GM12878 (cell line): ENCODE measurements at regions not wholly inside any gene's neighbourhood (a gene's known extent, or its start where the extent isn't known, plus 50 kb on each side); places are given as distances from the start of the nearest gene placed in this dataset.

Experiments
- ATAC-seq: fragments of 200-7000 bp; cut with Tn5 transposase; 3 replicates; pipeline ENCODE4 v1.9.1; 2020; ENCODE audit warnings: mild to moderate bottlenecking, moderate library complexity
- BruUV-seq: library from RNA; stranded (reverse); fragments of 400-500 nt; replicated peaks from 2 replicates; lab custom pipeline; 2021; lab: Mats Ljungman, UMichigan
- CTCF ChIA-PET: fragments of 300-600 bp; sonication (Branson Sonifier 250); formaldehyde crosslinking; extraction: SDS; loops from one replicate; lab custom pipeline; 2021; ENCODE audit warnings: inconsistent platforms; lab: Yijun Ruan, JAX
- POLR2A ChIA-PET: fragments of 350-600 bp; formaldehyde crosslinking; extraction: SDS; loops from one replicate; lab custom pipeline; 2021; ENCODE audit warnings: inconsistent platforms; lab: Charles Lee
- RAD21 ChIA-PET: fragments of 300-600 bp; sonication (Branson Sonifier 250); formaldehyde crosslinking; loops from one replicate; lab custom pipeline; 2023; ENCODE audit warnings: antibody characterized with exemption; ENCODE audit not compliant: unreplicated experiment; lab: Charles Lee
- SMC1A ChIA-PET: fragments of 300-600 bp; sonication (Branson Sonifier 250); formaldehyde crosslinking; loops from one replicate; lab custom pipeline; 2023; ENCODE audit not compliant: unreplicated experiment, uncharacterized antibody; lab: Charles Lee
- DNase-seq: peaks from one replicate; pipeline ENCODE4 v3.0.0-alpha.2; 2011; ENCODE audit warnings: low read depth, low spot score
- FAIRE-seq: peaks from 3 replicates; lab custom pipeline; 2011; peaks lifted over from hg19 to GRCh38; lab: Jason Lieb, UNC
- H2AFZ ChIP-seq: 2 replicates; pipeline ENCODE4 v1.6.0; 2011; ENCODE audit warnings: low read depth, low read length, control low read depth; ENCODE audit not compliant: control insufficient read depth
- H3K27ac ChIP-seq: 2 replicates; pipeline ENCODE4 v1.5.1; 2011; ENCODE audit warnings: control low read depth; ENCODE audit not compliant: control insufficient read depth, insufficient read depth
- H3K27me3 ChIP-seq, 2 experiments: replicated peaks in 1 of 2; 2 replicates each; pipeline versions ENCODE4 v1.6.0 to v1.6.1; 2011; ENCODE audit warnings: low read length in 1 of 2; ENCODE audit not compliant: control insufficient read depth in 2 of 2, insufficient read depth in 2 of 2
- H3K36me3 ChIP-seq, 2 experiments: 2 replicates each; pipeline ENCODE4 v1.5.1; 2011; ENCODE audit warnings: low read length in 1 of 2; ENCODE audit not compliant: control insufficient read depth in 2 of 2, insufficient read depth in 2 of 2
- H3K4me1 ChIP-seq: 2 replicates; pipeline ENCODE4 v1.6.1; 2011; ENCODE audit warnings: mild to moderate bottlenecking, low read length, moderate library complexity, mixed read lengths; ENCODE audit not compliant: control insufficient read depth, insufficient read depth
- H3K4me2 ChIP-seq: 2 replicates; pipeline ENCODE4 v1.6.0; 2011; ENCODE audit warnings: control low read depth; ENCODE audit not compliant: control insufficient read depth, insufficient read depth
- H3K4me3 ChIP-seq: fragments of 200-600 bp; sonication (generic); 2 replicates; pipeline ENCODE4 v1.5.1; 2016
- H3K79me2 ChIP-seq: 2 replicates; pipeline ENCODE4 v1.6.0; 2011; ENCODE audit warnings: low read length; ENCODE audit not compliant: control insufficient read depth, insufficient read depth
- H3K9ac ChIP-seq: 2 replicates; pipeline ENCODE4 v1.8.0; 2011; ENCODE audit warnings: low read length, control low read depth, mixed read lengths; ENCODE audit not compliant: control insufficient read depth, insufficient read depth
- H3K9me3 ChIP-seq: replicated peaks from 3 replicates; pipeline ENCODE4 v1.5.1; 2011; ENCODE audit warnings: mild to moderate bottlenecking, low read length; ENCODE audit not compliant: control insufficient read depth, insufficient read depth
- H4K20me1 ChIP-seq: 2 replicates; pipeline ENCODE4 v1.6.0; 2011; ENCODE audit not compliant: control insufficient read depth, insufficient read depth
- CBFB ChIP-seq: IDR thresholded peaks from 2 replicates; pipeline ENCODE4 v1.6.1; 2016; ENCODE audit warnings: antibody characterized with exemption, low read depth
- CREM ChIP-seq: IDR thresholded peaks from 2 replicates; pipeline ENCODE4 v1.6.1; 2014; ENCODE audit warnings: antibody characterized with exemption, low read depth
- DPF2 ChIP-seq: fragments of 450-650 bp; IDR thresholded peaks from 2 replicates; pipeline ENCODE4 v1.6.1; 2017; ENCODE audit warnings: mild to moderate bottlenecking
- HCFC1 ChIP-seq: fragments of 150-350 bp; IDR thresholded peaks from 2 replicates; pipeline ENCODE4 v1.6.1; 2014; ENCODE audit warnings: low read length
- IKZF2 ChIP-seq, 2 experiments: fragments of 450-650 bp; IDR thresholded peaks; 2 replicates each; pipeline ENCODE4 v1.6.1; 2017; ENCODE audit warnings: mild to moderate bottlenecking in 2 of 2, moderate library complexity in 2 of 2
- MEF2A ChIP-seq: IDR thresholded peaks from 2 replicates; pipeline ENCODE4 v1.6.1; 2011; ENCODE audit warnings: low read depth, mild to moderate bottlenecking, low read length, moderate library complexity; ENCODE audit not compliant: insufficient read depth
- MEF2B ChIP-seq: fragments of 450-650 bp; IDR thresholded peaks from 2 replicates; pipeline ENCODE4 v1.6.1; 2018; ENCODE audit warnings: mild to moderate bottlenecking, moderate library complexity; ENCODE audit not compliant: partially characterized antibody, poor library complexity, severe bottlenecking
- MYC ChIP-seq: IDR thresholded peaks from 2 replicates; pipeline ENCODE4 v1.6.1; 2011; ENCODE audit warnings: mild to moderate bottlenecking, low read length, moderate library complexity, inconsistent platforms; ENCODE audit not compliant: insufficient read depth, insufficient replicate concordance, insufficient read length, severe bottlenecking
- PAX8 ChIP-seq: fragments of 450-650 bp; IDR thresholded peaks from 2 replicates; pipeline ENCODE4 v1.6.1; 2017; ENCODE audit warnings: mild to moderate bottlenecking, moderate library complexity
- PRDM15 ChIP-seq: fragments of 450-650 bp; formaldehyde crosslinking; IDR thresholded peaks from 2 replicates; pipeline ENCODE4 v1.4.0; 2020; ENCODE audit warnings: mild to moderate bottlenecking, moderate library complexity
- SREBF2 ChIP-seq: IDR thresholded peaks from 2 replicates; pipeline ENCODE4 v1.6.1; 2012; ENCODE audit warnings: mild to moderate bottlenecking, low read length
- WGBS: methylation state at CpG from one replicate; pipeline ENCODE4 v1.1.6; 2016; ENCODE audit warnings: low lambda C conversion rate; ENCODE audit not compliant: insufficient replicate concordance, insufficient coverage; ENCODE audit errors: missing lambda C conversion rate; 5-methylcytosine and 5-hydroxymethylcytosine counted together
- in situ Hi-C: fragments of 300-500 bp; cut with MboI; formaldehyde crosslinking; loops from 9 replicates; pipeline ENCODE4 v1.14.3; 2018; ENCODE audit warnings: mixed read lengths
- intact Hi-C: fragments of 100-400 bp; cut with micrococcal nuclease; formaldehyde crosslinking; loops from one replicate; pipeline ENCODE4 v1.14.2; 2022; ENCODE audit not compliant: unreplicated experiment
- TF ChIP-seq, protein P1 (sequence below): fragments of 450-650 bp; IDR thresholded peaks from 2 replicates; pipeline ENCODE4 v1.6.1; 2016; ENCODE audit warnings: mild to moderate bottlenecking, moderate library complexity, borderline replicate concordance

- Histone ChIP-seq H3K36me3 (no peaks in the 10 kb centered on the region), H3K4me3 (no peak overlapping the region), H3K9ac (no peak overlapping the region), H3K9me3 (peaks cover 2% of the 10 kb centered on the region; the same call in 2 of the 3 replicates), H3K4me2 (no peak overlapping the region), H3K27me3 (no peaks in the 10 kb centered on the region), H4K20me1 (no peaks in the 10 kb centered on the region), H3K27ac (no peak overlapping the region), H3K79me2 (no peaks in the 10 kb centered on the region), H3K4me1 (peaks cover 5% of the 10 kb centered on the region), H2AFZ (no peak overlapping the region)
- ATAC-seq (no peak), FAIRE-seq (no peak), DNase-seq (no peak)
- TF ChIP-seq PAX8 (no peak), MEF2B (no peak), SREBF2 (no peak), PRDM15 (no peak), CREM (no peak), HCFC1 (no peak), MYC (no peak), IKZF2 (IDR thresholded peaks at IDR 0.05) (no peak), DPF2 (no peak), CBFB (no peak), MEF2A (no peak)
- TF ChIP-seq, protein P1, sequence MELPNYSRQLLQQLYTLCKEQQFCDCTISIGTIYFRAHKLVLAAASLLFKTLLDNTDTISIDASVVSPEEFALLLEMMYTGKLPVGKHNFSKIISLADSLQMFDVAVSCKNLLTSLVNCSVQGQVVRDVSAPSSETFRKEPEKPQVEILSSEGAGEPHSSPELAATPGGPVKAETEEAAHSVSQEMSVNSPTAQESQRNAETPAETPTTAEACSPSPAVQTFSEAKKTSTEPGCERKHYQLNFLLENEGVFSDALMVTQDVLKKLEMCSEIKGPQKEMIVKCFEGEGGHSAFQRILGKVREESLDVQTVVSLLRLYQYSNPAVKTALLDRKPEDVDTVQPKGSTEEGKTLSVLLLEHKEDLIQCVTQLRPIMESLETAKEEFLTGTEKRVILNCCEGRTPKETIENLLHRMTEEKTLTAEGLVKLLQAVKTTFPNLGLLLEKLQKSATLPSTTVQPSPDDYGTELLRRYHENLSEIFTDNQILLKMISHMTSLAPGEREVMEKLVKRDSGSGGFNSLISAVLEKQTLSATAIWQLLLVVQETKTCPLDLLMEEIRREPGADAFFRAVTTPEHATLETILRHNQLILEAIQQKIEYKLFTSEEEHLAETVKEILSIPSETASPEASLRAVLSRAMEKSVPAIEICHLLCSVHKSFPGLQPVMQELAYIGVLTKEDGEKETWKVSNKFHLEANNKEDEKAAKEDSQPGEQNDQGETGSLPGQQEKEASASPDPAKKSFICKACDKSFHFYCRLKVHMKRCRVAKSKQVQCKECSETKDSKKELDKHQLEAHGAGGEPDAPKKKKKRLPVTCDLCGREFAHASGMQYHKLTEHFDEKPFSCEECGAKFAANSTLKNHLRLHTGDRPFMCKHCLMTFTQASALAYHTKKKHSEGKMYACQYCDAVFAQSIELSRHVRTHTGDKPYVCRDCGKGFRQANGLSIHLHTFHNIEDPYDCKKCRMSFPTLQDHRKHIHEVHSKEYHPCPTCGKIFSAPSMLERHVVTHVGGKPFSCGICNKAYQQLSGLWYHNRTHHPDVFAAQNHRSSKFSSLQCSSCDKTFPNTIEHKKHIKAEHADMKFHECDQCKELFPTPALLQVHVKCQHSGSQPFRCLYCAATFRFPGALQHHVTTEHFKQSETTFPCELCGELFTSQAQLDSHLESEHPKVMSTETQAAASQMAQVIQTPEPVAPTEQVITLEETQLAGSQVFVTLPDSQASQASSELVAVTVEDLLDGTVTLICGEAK = no peak
- ChIA-PET SMC1A (interaction anchor here (0.7 to 4.8 kb wide), 24 partner anchors 9 to 1065 kb away, joined by 3 to 75 read pairs (median 5); partner anchors contain the start of gene SOX9), RAD21 (interaction anchor here (0.6 to 4.6 kb wide), 20 partner anchors 12 to 1451 kb away, joined by 3 to 57 read pairs (median 10); partner anchors contain the start of gene SOX9), POLR2A (interaction anchor here (0.9 to 2.0 kb wide), 6 partner anchors 9 to 418 kb away, joined by 3 to 14 read pairs (median 4); partner anchors contain the start of gene SOX9), CTCF (interaction anchor here (0.9 to 4.5 kb wide), 17 partner anchors 11 to 1771 kb away, joined by 3 to 46 read pairs (median 13); partner anchors contain the start of gene SOX9)
- in situ Hi-C loops (loop anchor here (5.0 to 25.0 kb wide), 4 partner anchors 926 to 1901 kb away; no protein-coding TSS in a partner anchor), intact Hi-C loops (loop anchor here (2.0 kb wide), 1 partner anchor 22 kb away; no protein-coding TSS in a partner anchor)
- BruUV-seq = no TSS peak
- 85% methylated on average over 5 of the region's 5 CpGs for WGBS
Measured at GRCh38 chr17:72538443-72538842, 417.6 kb downstream of the SOX9 start.
